SU-DHL-6 (cell line): ENCODE measurements at regions not wholly inside any gene's neighbourhood (a gene's known extent, or its start where the extent isn't known, plus 50 kb on each side); places are given as distances from the start of the nearest gene placed in this dataset.

Experiments used
- H2AFZ ChIP-seq: fragments of 200-600 bp; sonication (generic); 2 replicates; pipeline ENCODE4 v1.6.1; 2014; ENCODE audit warnings: low read depth, mild to moderate bottlenecking, moderate library complexity, mixed read lengths, antibody characterized with exemption, low read length; ENCODE audit not compliant: severe bottlenecking
- H3F3A ChIP-seq: fragments of 200-600 bp; shearing (Covaris generic); 2 replicates; pipeline ENCODE4 v1.6.0; 2016; ENCODE audit warnings: antibody characterized with exemption, mild to moderate bottlenecking; ENCODE audit not compliant: insufficient read depth
- H3K27ac ChIP-seq: fragments of 200-600 bp; sonication (generic); 2 replicates; pipeline ENCODE4 v1.5.1; 2016; ENCODE audit warnings: low read depth, mild to moderate bottlenecking, low read length, moderate library complexity, mixed read lengths
- H3K27me3 ChIP-seq: fragments of 200-600 bp; sonication (generic), shearing (Covaris generic); 2 replicates; pipeline ENCODE4 v1.6.0; 2014; ENCODE audit warnings: mild to moderate bottlenecking, low read length
- H3K36me3 ChIP-seq: fragments of 200-600 bp; sonication (generic); 2 replicates; pipeline ENCODE4 v1.6.1; 2014; ENCODE audit warnings: mild to moderate bottlenecking, low read length, mixed read lengths
- H3K4me2 ChIP-seq: fragments of 300-600, 200-600 bp; shearing (Covaris generic), sonication (generic); 2 replicates; pipeline ENCODE4 v1.6.0; 2014; ENCODE audit warnings: low read length, low read depth, mild to moderate bottlenecking; ENCODE audit not compliant: poor library complexity, severe bottlenecking
- H3K4me3 ChIP-seq: fragments of 200-600 bp; sonication (generic); 2 replicates; pipeline ENCODE4 v1.5.1; 2014; ENCODE audit warnings: antibody characterized with exemption, low read length, mild to moderate bottlenecking, mixed read lengths; ENCODE audit not compliant: insufficient read depth, poor library complexity, severe bottlenecking
- H3K79me2 ChIP-seq: fragments of 200-600 bp; sonication (generic); 2 replicates; pipeline ENCODE4 v1.6.1; 2014; ENCODE audit warnings: mild to moderate bottlenecking, low read length, moderate library complexity; ENCODE audit not compliant: insufficient read depth
- H3K9ac ChIP-seq: fragments of 200-600 bp; sonication (generic); 2 replicates; pipeline ENCODE4 v1.7.0; 2014; ENCODE audit warnings: mild to moderate bottlenecking, low read length
- H3K9me2 ChIP-seq: fragments of 200-600 bp; sonication (generic); replicated peaks from 2 replicates; pipeline ENCODE4 v1.6.1; 2014; ENCODE audit warnings: low read length; ENCODE audit not compliant: insufficient read depth
- H3K9me3 ChIP-seq: fragments of 200-600 bp; sonication (generic); 2 replicates; pipeline ENCODE4 v1.6.1; 2014; ENCODE audit warnings: low read length, mixed read lengths; ENCODE audit not compliant: insufficient read depth
- H4K20me1 ChIP-seq: fragments of 200-600 bp; sonication (generic); 2 replicates; pipeline ENCODE4 v1.6.1; 2014; ENCODE audit warnings: low read depth, mild to moderate bottlenecking, antibody characterized with exemption, low read length, moderate library complexity, mixed read lengths
- EZH2phosphoT487 ChIP-seq: fragments of 200-600 bp; sonication (generic), shearing (Covaris generic); conservative IDR thresholded peaks from 2 replicates; pipeline ENCODE4 v1.6.1; 2018; ENCODE audit warnings: mild to moderate bottlenecking, antibody characterized with exemption, low read length, moderate library complexity, mixed read lengths
- TF ChIP-seq, protein P1 (sequence below): fragments of 200-600 bp; sonication (generic); IDR thresholded peaks from one replicate; pipeline ENCODE4 v1.5.1; 2017; ENCODE audit warnings: antibody characterized with exemption, mild to moderate bottlenecking, low read length, moderate library complexity; ENCODE audit not compliant: insufficient read depth, poor library complexity, severe bottlenecking

DNA sequence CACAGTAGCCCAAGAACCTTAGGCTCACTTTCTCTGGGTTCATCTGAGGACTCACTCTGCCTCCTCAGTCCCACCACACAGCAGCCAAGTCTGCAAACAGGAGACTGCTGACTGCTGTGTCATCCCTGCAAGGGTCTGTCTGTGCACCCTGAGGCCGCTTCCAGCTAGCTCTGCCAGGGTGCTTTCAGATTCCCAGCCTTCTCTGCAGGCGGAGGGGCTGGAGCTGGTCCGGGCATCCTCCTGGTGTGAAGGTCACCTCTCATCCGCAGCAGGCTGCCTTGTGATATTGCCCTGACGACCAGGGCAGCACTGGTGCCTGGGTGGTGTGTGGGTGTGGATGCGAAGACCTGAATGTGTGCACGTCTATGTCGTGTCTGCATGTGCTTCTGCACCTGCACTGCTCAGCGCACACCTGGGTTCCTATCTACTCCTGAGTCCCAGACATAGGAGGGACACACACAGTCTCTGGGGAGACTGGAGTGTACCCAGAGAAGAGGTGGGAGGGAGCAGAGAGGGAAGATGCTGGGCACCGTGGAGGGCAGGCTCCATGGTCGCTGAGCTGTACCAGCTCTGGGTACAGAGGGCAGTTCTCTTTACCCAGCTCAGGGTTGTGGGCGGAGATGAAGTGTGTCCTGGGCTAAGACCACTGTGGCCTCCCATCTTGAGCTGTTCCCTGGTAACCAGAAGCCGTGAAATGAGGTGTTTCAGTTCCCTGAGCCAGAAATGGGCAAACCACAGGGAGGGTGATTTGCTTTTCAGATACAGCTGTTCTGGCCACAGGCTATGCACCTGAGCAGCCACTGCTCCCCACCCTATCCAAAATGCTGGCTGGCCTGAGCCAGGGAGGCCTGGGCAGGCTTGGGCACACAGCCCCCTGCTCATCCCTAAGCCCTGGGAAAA, 160.9 kb upstream of the CSF3R start:
- Histone ChIP-seq H3F3A (no peaks in the 10 kb centered on the region), H3K79me2 (no peaks in the 10 kb centered on the region), H3K27ac (no peak overlapping the region), H4K20me1 (no peaks in the 10 kb centered on the region), H3K27me3 (no peaks in the 10 kb centered on the region), H3K36me3 (no peaks in the 10 kb centered on the region), H3K9me2 (no peaks in the 10 kb centered on the region), H3K9ac (no peak overlapping the region), H2AFZ (no peak overlapping the region), H3K9me3 (no peaks in the 10 kb centered on the region), H3K4me2 (no peak overlapping the region), H3K4me3 (no peak overlapping the region)
- TF ChIP-seq EZH2phosphoT487 = no peak
- TF ChIP-seq, protein P1, sequence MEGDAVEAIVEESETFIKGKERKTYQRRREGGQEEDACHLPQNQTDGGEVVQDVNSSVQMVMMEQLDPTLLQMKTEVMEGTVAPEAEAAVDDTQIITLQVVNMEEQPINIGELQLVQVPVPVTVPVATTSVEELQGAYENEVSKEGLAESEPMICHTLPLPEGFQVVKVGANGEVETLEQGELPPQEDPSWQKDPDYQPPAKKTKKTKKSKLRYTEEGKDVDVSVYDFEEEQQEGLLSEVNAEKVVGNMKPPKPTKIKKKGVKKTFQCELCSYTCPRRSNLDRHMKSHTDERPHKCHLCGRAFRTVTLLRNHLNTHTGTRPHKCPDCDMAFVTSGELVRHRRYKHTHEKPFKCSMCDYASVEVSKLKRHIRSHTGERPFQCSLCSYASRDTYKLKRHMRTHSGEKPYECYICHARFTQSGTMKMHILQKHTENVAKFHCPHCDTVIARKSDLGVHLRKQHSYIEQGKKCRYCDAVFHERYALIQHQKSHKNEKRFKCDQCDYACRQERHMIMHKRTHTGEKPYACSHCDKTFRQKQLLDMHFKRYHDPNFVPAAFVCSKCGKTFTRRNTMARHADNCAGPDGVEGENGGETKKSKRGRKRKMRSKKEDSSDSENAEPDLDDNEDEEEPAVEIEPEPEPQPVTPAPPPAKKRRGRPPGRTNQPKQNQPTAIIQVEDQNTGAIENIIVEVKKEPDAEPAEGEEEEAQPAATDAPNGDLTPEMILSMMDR = no peak

DNA sequence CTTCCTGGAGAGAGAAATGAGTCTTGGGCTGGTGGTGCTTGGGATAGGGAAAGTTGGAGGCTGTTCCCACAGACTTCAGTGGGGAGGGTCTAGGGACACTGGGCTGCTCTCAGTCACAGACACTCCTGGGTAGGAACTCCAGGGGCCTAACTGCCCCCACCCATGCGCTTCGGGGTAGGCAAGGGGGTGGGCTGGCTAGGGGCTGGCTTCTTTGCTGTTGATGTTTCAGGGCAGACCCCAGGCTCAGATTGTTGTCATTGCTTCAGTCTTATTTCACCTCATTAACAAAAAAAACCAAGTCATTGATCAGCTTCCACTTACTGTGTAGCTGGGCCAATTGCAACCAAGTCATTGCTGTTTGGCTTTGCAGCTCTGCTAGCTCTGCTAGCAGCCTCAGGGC, 160.1 kb upstream of the CSF3R start:
- H2AFZ ChIP-seq = no peak overlapping the region
- H3K9ac ChIP-seq = no peak overlapping the region
- H3K9me3 ChIP-seq = no peaks in the 10 kb centered on the region
- no peak overlapping the region for H3K27ac ChIP-seq
- no peaks in the 10 kb centered on the region for H3K79me2 ChIP-seq
- no peaks in the 10 kb centered on the region for H3K9me2 ChIP-seq
- H3K27me3 ChIP-seq = no peaks in the 10 kb centered on the region
- no peak for TF ChIP-seq EZH2phosphoT487
- TF ChIP-seq, protein P1 = no peak
- no peak overlapping the region for H3K4me2 ChIP-seq
- no peaks in the 10 kb centered on the region for H3F3A ChIP-seq
- H3K4me3 ChIP-seq = no peak overlapping the region
- no peaks in the 10 kb centered on the region for H4K20me1 ChIP-seq
- no peaks in the 10 kb centered on the region for H3K36me3 ChIP-seq

DNA sequence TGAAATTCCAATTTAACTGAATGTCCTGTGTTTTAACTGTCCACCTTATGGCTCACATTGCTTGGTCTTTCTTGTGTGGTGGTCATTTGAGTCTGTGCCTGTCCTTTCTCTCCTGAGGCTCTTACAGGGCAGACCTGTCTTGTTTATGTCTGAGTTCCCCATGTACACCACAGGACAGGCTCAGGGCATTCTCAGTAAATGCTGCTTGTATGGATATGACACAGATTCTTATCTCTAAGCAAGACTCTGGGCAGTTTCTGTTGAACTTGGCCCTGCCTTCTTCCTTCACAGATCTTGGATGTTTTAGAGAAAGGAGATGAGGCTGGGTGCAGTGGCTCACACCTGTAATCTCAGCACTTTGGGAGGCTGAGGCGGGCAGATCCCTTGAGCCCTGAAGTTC, 159.1 kb upstream of the CSF3R start:
- Histone ChIP-seq H3K9ac (no peak overlapping the region), H3K9me3 (no peaks in the 10 kb centered on the region), H3K4me2 (no peak overlapping the region), H3K36me3 (no peaks in the 10 kb centered on the region), H3K79me2 (no peaks in the 10 kb centered on the region), H3K9me2 (no peaks in the 10 kb centered on the region), H3K4me3 (no peak overlapping the region), H3K27me3 (no peaks in the 10 kb centered on the region), H2AFZ (no peak overlapping the region), H4K20me1 (no peaks in the 10 kb centered on the region), H3F3A (no peaks in the 10 kb centered on the region), H3K27ac (no peak overlapping the region)
- TF ChIP-seq, protein P1 = no peak
- no peak for TF ChIP-seq EZH2phosphoT487
